ENCODE measurements at regions not wholly inside any gene's neighbourhood (a gene's known extent, or its start where the extent isn't known, plus 50 kb on each side); places are given as distances from the start of the nearest gene placed in this dataset.

GRCh38 chr6:139600919-139601475 lies 226.5 kb upstream of the CITED2 start:
- TF ChIP-seq CTCF (IDR thresholded peaks at IDR 0.05) (no peak), EZH2 (IDR thresholded peaks at IDR 0.05) (no peak)
